HG02571 (cell line): ENCODE measurements at regions not wholly inside any gene's neighbourhood (a gene's known extent, or its start where the extent isn't known, plus 50 kb on each side); places are given as distances from the start of the nearest gene placed in this dataset.

Experiments
- ATAC-seq: cut with Tn5 transposase; IDR thresholded peaks from one replicate; pipeline ENCODE4 v1.9.1; 2021; ENCODE audit warnings: mild to moderate bottlenecking, moderate library complexity; ENCODE audit not compliant: unreplicated experiment

DNA sequence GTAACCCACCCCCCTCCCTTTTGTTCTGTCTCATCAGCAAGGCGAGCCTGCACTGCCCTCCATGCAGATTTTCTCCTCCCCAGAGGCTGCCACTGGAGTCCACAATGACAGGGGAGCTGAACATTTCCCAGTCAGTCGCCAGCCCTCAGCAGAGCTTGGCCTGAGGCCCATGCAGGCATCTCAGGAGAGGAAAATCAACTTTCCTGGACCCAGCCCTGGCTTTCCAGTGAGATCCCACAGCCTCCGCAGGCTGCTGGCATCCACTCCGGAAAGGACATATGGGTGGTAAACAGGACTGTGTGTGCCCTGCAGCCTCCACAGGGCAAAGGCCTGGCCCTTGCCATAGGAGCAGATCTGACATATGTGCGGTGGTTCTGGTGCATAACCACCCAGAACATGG, 253.8 kb downstream of the TNS1 start:
- ATAC-seq: no peak

DNA sequence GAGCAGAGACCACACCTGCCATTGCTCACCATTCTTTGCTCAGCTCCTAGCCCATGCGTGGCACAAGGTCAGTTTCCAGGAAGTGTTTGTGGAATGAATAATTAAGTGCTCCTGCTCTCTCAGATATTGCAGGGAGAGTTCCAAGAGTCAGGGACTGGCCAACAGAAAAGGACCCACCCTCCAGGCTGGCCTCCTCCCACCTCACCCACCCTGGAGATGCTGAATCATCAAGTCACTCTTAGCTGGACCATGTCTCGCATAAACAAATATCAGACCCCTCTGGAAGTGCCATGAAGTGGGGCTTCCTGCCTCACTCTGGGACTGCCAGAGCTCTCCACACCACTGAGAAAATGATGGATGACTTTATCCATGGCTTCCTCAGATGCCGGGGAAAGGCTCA, 256.0 kb downstream of the TNS1 start:
- ATAC-seq: no peak

DNA sequence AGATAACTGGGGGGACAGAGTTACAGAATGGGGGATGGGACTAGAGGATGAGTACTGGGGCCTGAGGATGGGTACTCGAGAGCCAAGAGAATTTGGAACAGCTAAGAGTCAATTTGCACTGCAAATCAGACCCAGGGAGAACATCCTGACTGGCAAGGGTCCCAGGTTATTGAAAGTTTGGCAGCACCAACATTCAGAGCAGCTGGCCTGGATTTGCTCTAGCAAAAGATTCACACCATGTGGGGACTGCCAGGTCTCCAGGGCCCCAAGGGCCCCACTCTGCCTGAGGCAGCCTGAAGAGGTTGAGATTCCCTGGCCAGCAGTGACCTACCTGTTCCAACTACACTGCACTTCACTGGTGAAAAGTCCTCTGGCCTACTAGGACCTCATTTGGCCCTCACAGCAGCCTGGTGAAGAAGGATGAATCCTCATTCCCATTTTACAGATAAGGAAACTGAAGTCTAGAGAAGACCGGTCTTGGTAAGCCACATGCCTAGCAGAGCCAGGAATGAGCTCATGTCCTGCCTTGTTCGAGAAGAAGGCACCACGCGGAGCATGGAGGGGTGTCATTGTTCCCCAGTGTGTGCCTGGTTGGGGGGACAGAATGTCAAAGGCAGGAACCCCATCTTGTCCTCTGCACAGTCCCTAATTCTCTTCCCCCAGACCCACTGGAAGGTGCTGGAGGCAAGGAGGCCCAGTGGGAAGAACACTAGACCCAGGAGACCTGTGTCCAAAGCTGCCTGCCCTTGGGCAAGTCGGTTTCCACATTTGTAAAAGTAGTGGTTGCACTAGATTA, 258.6 kb downstream of the TNS1 start:
- ATAC-seq: no peak

GRCh38 chr2:217743407-217743806, 259.4 kb downstream of the TNS1 start:
- ATAC-seq: no peak

DNA sequence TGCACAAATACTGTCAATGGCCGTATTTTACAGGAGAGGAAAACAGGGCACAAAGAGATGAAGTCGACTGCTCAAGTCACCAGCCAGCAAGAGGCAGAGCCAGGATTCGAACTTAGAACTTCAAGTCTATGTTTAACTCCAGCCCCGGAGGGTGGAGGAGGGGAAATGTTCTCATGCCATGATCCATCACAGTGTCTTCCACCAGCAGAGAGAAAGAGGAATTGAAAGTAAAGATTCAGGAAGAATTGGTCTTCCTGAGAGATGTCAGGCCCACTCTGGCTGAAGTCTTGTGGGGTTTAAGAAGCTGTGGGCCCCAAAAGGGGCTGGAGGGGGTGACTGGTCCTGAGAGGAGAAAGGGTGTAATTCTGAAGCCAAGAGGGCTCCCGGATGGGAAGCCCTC, 260.0 kb downstream of the TNS1 start:
- ATAC-seq: no peak

DNA sequence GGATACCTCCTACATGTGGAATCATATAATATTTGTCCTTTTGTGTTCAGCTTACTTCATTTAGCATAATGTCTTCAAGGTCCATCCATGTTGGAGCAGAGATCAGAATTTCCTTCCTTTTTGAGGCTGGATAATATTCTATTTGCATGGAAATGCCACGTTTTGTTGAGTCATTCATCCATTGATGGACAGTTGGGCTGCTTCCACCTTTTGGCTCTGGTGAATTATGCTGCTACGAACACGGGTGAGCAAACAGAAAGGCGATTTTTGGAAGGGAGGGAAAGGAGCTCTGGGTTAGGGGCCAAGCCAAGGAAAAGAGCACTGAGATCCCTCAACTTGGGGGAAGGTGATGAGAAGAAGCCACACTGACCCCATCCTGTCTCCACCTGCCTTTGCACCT, 260.5 kb downstream of the TNS1 start:
- no peak for ATAC-seq

GRCh38 chr2:217741381-217741955, 261.3 kb downstream of the TNS1 start:
- no peak for ATAC-seq

DNA sequence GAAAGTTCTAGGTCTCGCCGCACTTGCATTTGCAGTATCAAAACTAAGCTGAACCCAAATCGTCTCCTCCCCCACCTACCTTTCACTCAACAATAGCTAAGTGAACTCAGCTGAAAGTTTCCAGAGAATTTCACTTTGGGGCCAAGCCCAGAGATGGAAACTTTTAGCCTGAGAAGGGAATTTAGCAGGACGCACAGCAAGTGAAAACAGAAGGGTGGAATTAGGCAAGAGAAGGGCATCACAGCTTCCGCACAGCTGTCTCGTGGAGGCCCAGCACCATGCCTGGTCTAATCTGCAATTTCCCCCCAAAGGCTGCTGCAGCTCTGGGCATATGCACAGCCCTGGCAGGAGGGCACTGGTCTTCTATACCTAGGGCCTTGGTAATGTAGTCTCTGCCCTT, 262.0 kb downstream of the TNS1 start:
- ATAC-seq: no peak

- no peak for ATAC-seq
Measured at GRCh38 chr2:217740178-217740577, 262.6 kb downstream of the TNS1 start.

GRCh38 chr2:217739741-217740140, 263.1 kb downstream of the TNS1 start:
- ATAC-seq: no peak

DNA sequence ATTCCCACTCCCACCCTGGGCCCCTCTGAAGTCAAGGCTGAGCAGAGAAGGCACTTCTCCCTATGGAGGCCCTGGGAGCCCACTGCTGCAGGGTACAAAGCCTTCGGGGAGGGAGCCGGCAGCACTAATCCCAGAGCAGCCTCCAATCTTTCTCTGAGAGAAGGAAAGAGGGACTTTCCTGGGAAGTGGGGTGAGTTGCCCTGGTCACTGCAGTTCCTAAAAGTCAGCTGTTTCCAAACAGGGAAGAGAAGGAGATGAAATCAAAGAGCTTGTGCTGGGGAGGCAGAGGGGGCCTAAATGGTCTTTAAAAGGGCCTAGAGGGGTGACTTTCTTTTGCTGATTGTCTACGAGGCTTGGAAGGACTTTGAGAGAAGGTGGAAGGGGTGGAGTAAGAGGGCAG, 264.7 kb downstream of the TNS1 start:
- no peak for ATAC-seq

DNA sequence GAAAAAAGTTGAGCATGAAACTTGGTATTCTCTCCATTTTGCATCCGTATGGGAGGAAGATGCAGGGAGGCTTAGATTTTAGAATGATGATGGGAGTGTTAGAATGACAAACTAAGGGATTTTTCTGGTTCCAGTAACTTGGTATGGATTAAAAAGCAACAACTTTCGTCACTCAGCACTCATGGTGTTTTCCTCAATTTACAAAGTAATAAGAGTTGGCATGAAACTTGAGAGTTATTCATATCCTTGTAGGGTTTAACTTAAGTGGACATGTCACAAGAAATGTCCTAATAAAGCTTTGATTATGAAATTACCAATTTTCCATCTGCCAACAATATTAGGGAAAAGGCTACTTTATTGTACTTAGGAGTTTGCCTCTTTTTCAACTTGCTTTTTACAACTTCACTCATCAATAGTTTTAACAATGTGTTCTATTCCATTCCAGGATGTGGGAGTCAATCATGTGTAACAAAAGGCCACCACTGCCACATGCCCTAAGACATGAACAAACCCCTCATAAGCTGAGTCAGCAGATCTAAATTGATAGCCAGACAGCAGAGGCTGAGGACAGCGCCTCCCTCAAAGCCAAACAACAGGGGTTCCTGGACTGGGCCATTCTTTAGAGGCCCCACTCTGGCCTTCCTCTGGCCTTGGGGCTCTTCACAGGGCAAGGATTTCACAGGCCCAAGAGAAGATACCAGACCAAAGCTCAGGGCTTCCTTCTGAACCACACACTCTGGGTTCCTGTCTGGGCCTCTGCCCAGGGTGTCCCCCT, 265.8 kb downstream of the TNS1 start:
- ATAC-seq: no peak

DNA sequence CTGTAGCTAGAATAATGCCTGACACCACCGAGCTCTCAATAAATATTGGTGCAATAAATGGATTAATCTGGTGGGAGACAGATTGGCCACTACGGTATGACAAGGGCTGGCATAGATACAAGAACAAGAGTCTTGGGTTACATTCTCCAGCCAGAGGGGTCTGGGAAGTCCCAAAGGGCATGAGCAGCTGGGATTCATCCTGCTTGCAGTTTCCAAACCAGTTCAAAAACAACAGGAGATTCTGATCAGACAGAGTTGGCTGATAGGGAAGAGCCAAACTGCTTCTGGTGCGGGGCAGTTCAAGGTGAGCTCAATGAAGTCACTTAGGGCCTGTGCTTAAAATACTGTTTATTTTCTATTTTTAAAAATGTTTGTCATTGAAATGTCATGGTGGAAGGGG, 266.9 kb downstream of the TNS1 start:
- ATAC-seq: no peak

- no peak for ATAC-seq
Measured at GRCh38 chr2:217735034-217735433, 267.8 kb downstream of the TNS1 start.

DNA sequence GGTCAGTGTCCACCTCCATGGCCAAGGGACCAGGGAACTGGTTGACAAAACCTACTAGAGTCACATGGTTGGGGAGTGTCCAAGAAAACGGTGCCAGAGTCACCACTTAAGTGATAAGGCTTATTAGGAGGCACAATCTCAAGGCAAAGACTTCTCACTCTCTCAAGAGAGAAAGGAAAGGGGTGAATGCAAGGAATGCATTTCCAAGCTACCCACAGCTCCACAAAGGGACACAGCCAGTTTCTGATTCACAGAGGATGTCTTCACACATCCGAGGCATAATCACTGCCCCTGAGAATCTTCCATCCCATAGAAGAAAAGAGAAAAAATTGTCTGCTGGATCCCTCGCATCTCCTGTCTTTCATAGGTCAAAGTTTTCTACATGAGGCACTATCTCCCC, 269.3 kb downstream of the TNS1 start:
- ATAC-seq: no peak

GRCh38 chr2:217732992-217733391, 269.8 kb downstream of the TNS1 start:
- ATAC-seq: no peak

DNA sequence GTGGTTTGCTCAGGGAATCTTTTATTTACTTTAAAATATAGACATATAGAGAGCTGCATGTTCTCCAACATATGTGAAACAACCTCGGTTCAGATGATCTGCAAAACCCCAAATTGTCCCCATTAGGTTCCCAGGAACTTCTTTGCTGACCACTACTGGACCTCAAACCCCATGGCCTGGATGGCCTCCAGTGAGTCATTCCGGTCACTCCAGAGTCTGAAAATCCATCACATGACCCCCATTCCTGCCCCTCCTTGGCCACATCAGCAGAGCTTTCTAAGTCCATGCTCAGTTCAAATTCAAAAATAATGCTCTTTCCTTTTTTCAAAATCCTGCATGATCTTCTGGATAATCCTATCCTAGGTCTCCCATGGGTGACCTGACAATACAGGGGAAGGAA, 271.0 kb downstream of the TNS1 start:
- ATAC-seq: no peak

- no peak for ATAC-seq
Measured at GRCh38 chr2:217729421-217730053, 273.3 kb downstream of the TNS1 start.

DNA sequence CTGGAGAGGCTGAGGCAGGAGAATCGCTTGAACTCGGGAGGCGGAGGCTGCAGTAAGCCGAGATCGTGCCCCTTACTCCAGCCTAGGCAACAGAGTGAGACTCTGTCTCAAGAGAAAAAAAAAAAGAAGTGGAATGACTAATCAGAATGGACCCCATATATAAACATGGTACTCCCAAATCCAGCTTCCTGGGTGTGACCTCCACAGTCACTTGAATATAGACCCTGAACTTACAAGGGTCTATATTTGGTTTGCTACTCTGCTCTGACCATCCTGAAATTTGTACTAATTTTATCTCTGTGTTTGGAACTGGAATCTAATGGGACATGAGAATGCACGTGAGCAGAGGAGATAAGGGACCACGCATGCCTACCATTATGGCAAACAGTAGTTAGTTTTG, 275.0 kb downstream of the TNS1 start:
- no peak for ATAC-seq

DNA sequence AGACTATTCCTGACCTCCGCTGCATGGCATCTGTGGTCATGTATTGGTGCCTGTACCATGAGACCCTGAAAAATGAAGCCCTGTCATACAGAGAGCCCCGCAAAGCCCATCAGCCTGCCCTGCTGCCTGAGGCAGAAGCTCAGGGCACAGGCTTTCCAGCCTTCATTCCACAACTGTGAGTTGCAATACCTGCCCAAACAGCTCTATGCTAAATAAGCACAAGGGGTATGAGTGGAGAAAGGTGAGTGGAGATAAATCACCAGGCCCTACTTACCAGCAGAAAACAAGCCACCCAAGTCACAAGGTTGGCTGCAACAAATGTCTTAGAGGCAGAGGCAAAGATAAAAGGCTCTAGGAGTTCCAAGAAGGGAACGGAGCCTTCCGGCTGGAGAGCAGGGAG, 277.4 kb downstream of the TNS1 start:
- no peak for ATAC-seq

DNA sequence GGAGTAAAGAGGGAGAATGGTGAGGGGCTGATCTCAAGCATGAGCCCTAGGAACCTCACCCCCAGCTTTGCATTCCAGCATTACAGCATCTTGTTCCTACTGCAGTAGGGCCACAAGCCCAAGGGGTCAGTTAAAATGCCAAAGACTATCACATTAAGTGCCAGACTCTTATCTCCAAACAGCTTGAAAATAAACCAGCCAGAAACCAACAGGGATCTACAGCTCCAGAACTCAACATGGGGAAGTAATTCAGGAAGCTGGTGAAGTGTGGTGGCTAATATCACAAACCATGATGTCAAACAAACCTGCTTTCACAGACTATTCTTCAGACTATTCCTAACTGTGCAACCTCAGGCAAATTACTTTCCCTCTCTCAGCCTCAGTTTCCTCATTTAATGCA, 278.3 kb downstream of the TNS1 start:
- no peak for ATAC-seq

GRCh38 chr2:217723981-217724380, 278.8 kb downstream of the TNS1 start:
- ATAC-seq: no peak
